ENCODE measurements at regions not wholly inside any gene's neighbourhood (a gene's known extent, or its start where the extent isn't known, plus 50 kb on each side); places are given as distances from the start of the nearest gene placed in this dataset.

DNA sequence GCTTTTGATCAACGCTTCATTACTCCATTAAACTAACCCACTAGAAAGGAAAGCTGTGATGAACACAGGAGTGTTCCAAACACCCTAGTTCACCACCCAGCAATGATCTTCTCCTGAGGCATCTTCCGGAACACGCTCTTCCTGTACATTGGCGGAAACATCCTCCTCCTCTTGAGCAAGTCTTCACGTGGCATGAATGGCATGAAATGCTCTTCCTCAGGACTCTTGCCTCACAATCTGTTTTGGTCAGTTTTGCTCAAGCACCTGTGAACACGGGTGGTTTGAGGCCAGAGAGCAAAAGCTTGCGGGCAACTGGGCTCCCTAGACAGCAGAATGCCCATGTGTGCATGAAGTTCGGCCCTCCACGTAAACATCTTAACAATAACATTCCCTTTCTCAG lies 734.2 kb upstream of the SALL3 start:
- no peaks in the 10 kb centered on the region for H3K4me1 ChIP-seq
- no peaks in the 10 kb centered on the region for H3K9me3 ChIP-seq
- H3K36me3 ChIP-seq = no peaks in the 10 kb centered on the region
- H3K27ac ChIP-seq = no peak overlapping the region
- H3K4me3 ChIP-seq = no peak overlapping the region
- DNase-seq = no peak
- peaks cover 0 to 8% of the 10 kb centered on the region in 2 donors for H3K27me3 ChIP-seq
- intact Hi-C loops (cut with DNase I; ENCODE audit: low total_unique reads) = no loop called here
- TF ChIP-seq CTCF (IDR thresholded peaks at IDR 0.05) = no peak

GRCh38 chr18:78246050-78246449 lies 733.6 kb upstream of the SALL3 start:
- no peak for DNase-seq
- no peaks in the 10 kb centered on the region for H3K36me3 ChIP-seq
- H3K27ac ChIP-seq = no peak overlapping the region
- no peak for TF ChIP-seq CTCF (IDR thresholded peaks at IDR 0.05)
- no peaks in the 10 kb centered on the region for H3K9me3 ChIP-seq
- H3K27me3 ChIP-seq = peaks cover 0 to 8% of the 10 kb centered on the region in 2 donors
- no peaks in the 10 kb centered on the region for H3K4me1 ChIP-seq
- no peak overlapping the region for H3K4me3 ChIP-seq
- intact Hi-C loops (cut with DNase I; ENCODE audit: low total_unique reads) = no loop called here

DNA sequence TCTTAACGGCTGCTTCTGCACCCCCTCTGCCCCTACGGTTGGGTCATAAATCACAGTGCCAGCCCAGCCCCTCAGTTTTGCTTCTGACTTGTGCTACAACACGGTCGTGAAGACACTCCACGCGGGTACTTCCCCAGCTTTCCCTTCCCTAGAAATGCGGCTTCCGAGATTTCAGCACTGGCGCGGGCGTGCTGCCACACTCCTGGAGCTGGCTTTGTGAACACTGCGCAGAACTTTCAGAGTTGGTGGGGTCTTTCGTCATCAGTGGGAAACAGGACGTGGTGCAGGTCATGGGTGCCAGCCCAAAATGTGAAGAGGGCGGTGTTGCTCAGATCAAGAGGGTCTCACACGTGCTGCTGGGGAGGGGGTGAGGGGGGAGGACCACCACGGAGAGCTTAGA lies 733.0 kb upstream of the SALL3 start:
- H3K27me3 ChIP-seq = peaks cover 0 to 8% of the 10 kb centered on the region in 2 donors

DNA sequence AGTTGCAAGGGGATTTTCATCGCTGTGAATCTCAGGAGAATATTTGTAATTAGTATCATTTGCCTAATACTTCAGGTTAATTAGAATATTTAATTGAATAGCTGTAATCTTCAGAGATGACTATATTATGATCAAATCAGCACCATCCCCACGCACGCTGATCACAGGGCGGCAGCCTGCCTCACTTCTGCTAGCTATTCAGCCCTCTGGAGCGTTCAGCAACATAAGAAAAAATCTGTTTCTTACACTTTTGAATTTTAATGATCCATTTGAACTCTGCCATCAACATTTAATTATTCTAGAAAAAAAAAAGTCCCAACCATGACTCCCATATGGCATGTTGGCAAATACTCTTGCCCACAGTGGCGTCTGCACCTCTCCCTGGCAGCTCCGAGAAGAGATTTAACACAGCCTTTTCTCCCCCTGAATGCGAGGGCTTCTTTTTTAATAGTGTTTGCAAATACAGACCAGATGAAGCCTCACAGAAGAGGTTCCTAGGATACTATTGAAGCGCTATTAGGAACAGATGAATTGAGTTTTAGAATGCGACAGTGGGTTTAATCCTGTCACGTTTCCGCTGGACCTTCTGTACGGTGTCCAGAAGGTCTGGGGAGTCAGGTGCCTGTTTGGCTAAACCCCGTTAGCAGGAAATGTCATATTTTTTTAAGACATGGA lies 731.9 kb upstream of the SALL3 start:
- no peaks in the 10 kb centered on the region for H3K9me3 ChIP-seq
- H3K4me3 ChIP-seq = no peak overlapping the region
- peaks cover 0 to 8% of the 10 kb centered on the region in 2 donors for H3K27me3 ChIP-seq
- no peak for TF ChIP-seq CTCF (IDR thresholded peaks at IDR 0.05)
- no peak overlapping the region for H3K27ac ChIP-seq
- no peaks in the 10 kb centered on the region for H3K36me3 ChIP-seq
- no peak for DNase-seq
- intact Hi-C loops (cut with DNase I; ENCODE audit: low total_unique reads) = no loop called here
- no peaks in the 10 kb centered on the region for H3K4me1 ChIP-seq

More for the DNA sequence above, 733.0 kb upstream of the SALL3 start:
- no peak overlapping the region for H3K4me3 ChIP-seq
- H3K27ac ChIP-seq = no peak overlapping the region
- H3K9me3 ChIP-seq = no peaks in the 10 kb centered on the region
- no peak for TF ChIP-seq CTCF (IDR thresholded peaks at IDR 0.05)
- no peaks in the 10 kb centered on the region for H3K36me3 ChIP-seq
- intact Hi-C loops (cut with DNase I; ENCODE audit: low total_unique reads) = no loop called here
- DNase-seq = no peak
- no peaks in the 10 kb centered on the region for H3K4me1 ChIP-seq

DNA sequence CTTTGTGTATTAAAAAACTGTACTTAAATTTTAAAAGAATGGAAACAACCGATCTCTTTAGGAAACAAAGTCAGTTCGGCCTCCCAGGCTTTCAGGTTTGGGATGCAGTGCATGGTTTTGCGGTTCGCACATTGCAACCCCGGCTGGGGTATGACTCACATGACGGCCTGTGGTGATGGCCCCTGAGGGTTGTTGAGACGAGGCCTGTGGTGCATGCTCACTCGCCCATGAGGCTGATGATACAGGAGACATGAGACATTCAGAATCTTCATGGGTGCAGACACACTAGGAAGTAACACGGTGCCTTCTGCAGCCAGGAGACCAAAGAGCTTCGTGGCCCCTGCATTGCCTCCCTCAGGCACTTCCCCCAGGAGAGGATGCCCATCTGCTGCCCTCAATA lies 724.6 kb upstream of the SALL3 start:
- TF ChIP-seq CTCF (IDR thresholded peaks at IDR 0.05) = no peak
- intact Hi-C loops (cut with DNase I; ENCODE audit: low total_unique reads) = no loop called here
- no peak overlapping the region for H3K27ac ChIP-seq
- no peaks in the 10 kb centered on the region for H3K9me3 ChIP-seq
- H3K27me3 ChIP-seq = no peaks in the 10 kb centered on the region
- DNase-seq = no peak
- no peak overlapping the region for H3K4me3 ChIP-seq
- H3K36me3 ChIP-seq = no peaks in the 10 kb centered on the region
- no peaks in the 10 kb centered on the region for H3K4me1 ChIP-seq
